IMR-90 (cell line): ENCODE measurements at regions not wholly inside any gene's neighbourhood (a gene's known extent, or its start where the extent isn't known, plus 50 kb on each side); places are given as distances from the start of the nearest gene placed in this dataset.

Source experiments
- ATAC-seq: fragments of 200-7000 bp; cut with Tn5 transposase; 2 replicates; pipeline ENCODE4 v1.9.1; 2020; ENCODE audit warnings: low read depth, mild to moderate bottlenecking, moderate library complexity
- BruUV-seq: library from RNA; stranded (reverse); fragments of 400-500 nt; replicated peaks from 2 replicates; lab custom pipeline; 2021; lab: Mats Ljungman, UMichigan
- CTCF ChIA-PET: fragments of 300-600 bp; formaldehyde crosslinking; extraction: SDS; loops from one replicate; lab custom pipeline; 2021; ENCODE audit warnings: antibody characterized with exemption; lab: Yijun Ruan, JAX
- POLR2A ChIA-PET: fragments of 300-600 bp; sonication (Branson Sonifier 250); formaldehyde crosslinking; loops from one replicate; lab custom pipeline; 2022; ENCODE audit warnings: antibody characterized with exemption; ENCODE audit not compliant: unreplicated experiment; lab: Charles Lee
- DNase-seq: peaks from one replicate; pipeline ENCODE4 v3.0.0; 2013
- H2AFZ ChIP-seq: replicated peaks from 2 replicates; pipeline ENCODE3; 2013; ENCODE audit warnings: low read length, mild to moderate bottlenecking; ENCODE audit not compliant: poor library complexity
- H2AK5ac ChIP-seq: 2 replicates; pipeline ENCODE4 v1.6.1; 2013; ENCODE audit warnings: low read depth, low read length, inconsistent platforms
- H2AK9ac ChIP-seq: replicated peaks from 2 replicates; pipeline ENCODE3; 2013; ENCODE audit warnings: mild to moderate bottlenecking, low read depth, low read length, moderate library complexity; ENCODE audit not compliant: poor library complexity
- H2BK120ac ChIP-seq: 2 replicates; pipeline ENCODE4 v1.6.1; 2013; ENCODE audit warnings: low read depth, low read length, inconsistent platforms
- H2BK15ac ChIP-seq: 3 replicates; pipeline ENCODE4 v1.6.1; 2013; ENCODE audit warnings: low read depth, low read length, inconsistent platforms
- H2BK20ac ChIP-seq: 2 replicates; pipeline ENCODE4 v1.6.1; 2013; ENCODE audit warnings: low read depth, mild to moderate bottlenecking, inconsistent platforms, low read length, moderate library complexity
- H2BK5ac ChIP-seq: 2 replicates; pipeline ENCODE4 v1.6.1; 2013; ENCODE audit warnings: mild to moderate bottlenecking, low read depth, low read length, inconsistent platforms; ENCODE audit not compliant: poor library complexity, severe bottlenecking
- H3K14ac ChIP-seq: replicated peaks from 2 replicates; pipeline ENCODE4 v1.6.1; 2013; ENCODE audit warnings: low read depth, low read length, inconsistent platforms
- H3K18ac ChIP-seq: 2 replicates; pipeline ENCODE4 v1.6.1; 2013; ENCODE audit warnings: low read depth, low read length, control low read depth
- H3K23ac ChIP-seq: 2 replicates; pipeline ENCODE4 v1.6.1; 2013; ENCODE audit warnings: low read depth, low read length, inconsistent platforms
- H3K27ac ChIP-seq: 2 replicates; pipeline ENCODE4 v1.5.1; 2013; ENCODE audit warnings: mild to moderate bottlenecking, control low read depth, low read length; ENCODE audit not compliant: insufficient read depth
- H3K27me3 ChIP-seq: 2 replicates; pipeline ENCODE4 v1.6.1; 2013; ENCODE audit warnings: low read length; ENCODE audit not compliant: control insufficient read depth, insufficient read depth
- H3K36me3 ChIP-seq: 2 replicates; pipeline ENCODE4 v1.6.1; 2013; ENCODE audit warnings: low read length, mixed read lengths; ENCODE audit not compliant: control insufficient read depth, insufficient read depth
- H3K4ac ChIP-seq: 2 replicates; pipeline ENCODE4 v1.6.1; 2013; ENCODE audit warnings: low read depth, low read length, inconsistent platforms
- H3K4me1 ChIP-seq: 2 replicates; pipeline ENCODE4 v1.6.1; 2013; ENCODE audit warnings: low read length, mixed read lengths; ENCODE audit not compliant: control insufficient read depth, insufficient read depth
- H3K4me2 ChIP-seq: 2 replicates; pipeline ENCODE4 v1.6.1; 2013; ENCODE audit warnings: low read depth, mild to moderate bottlenecking, control low read depth, low read length, moderate library complexity
- H3K4me3 ChIP-seq: 2 replicates; pipeline ENCODE4 v1.5.1; 2013; ENCODE audit warnings: low read depth, mild to moderate bottlenecking, control low read depth, low read length, moderate library complexity; ENCODE audit not compliant: insufficient read depth
- H3K56ac ChIP-seq: 2 replicates; pipeline ENCODE4 v1.6.1; 2013; ENCODE audit warnings: low read length, inconsistent platforms; ENCODE audit not compliant: insufficient read depth; ENCODE audit errors: extremely low read depth
- H3K79me1 ChIP-seq, 2 experiments: 2 replicates each; pipeline ENCODE4 v1.6.1; 2013; ENCODE audit warnings: low read length in 2 of 2, inconsistent platforms in 1 of 2, low read depth in 1 of 2
- H3K9ac ChIP-seq: 2 replicates; pipeline ENCODE4 v1.6.1; 2013; ENCODE audit warnings: low read depth, low read length, control low read depth
- H3K9me1 ChIP-seq: 2 replicates; pipeline ENCODE4 v1.6.1; 2013; ENCODE audit warnings: low read length, inconsistent platforms; ENCODE audit not compliant: insufficient read depth
- H3K9me3 ChIP-seq: 2 replicates; pipeline ENCODE4 v1.6.1; 2013; ENCODE audit warnings: low read length; ENCODE audit not compliant: control insufficient read depth, insufficient read depth
- H4K20me1 ChIP-seq: 2 replicates; pipeline ENCODE4 v1.6.1; 2013; ENCODE audit warnings: low read length, inconsistent platforms; ENCODE audit not compliant: insufficient read depth
- H4K5ac ChIP-seq: 2 replicates; pipeline ENCODE4 v1.6.1; 2013; ENCODE audit warnings: mild to moderate bottlenecking, low read depth, low read length, control low read depth
- H4K8ac ChIP-seq, 2 experiments: 2 replicates each; pipeline ENCODE4 v1.6.1; 2013; ENCODE audit warnings: low read depth in 2 of 2, low read length in 2 of 2, control low read depth in 1 of 2, inconsistent platforms in 1 of 2
- H4K91ac ChIP-seq: 2 replicates; pipeline ENCODE4 v1.6.1; 2013; ENCODE audit warnings: low read depth, low read length, inconsistent platforms; ENCODE audit not compliant: insufficient read depth
- BHLHE40 ChIP-seq: fragments of 150-350 bp; IDR thresholded peaks from 2 replicates; pipeline ENCODE4 v1.6.1; 2016; ENCODE audit warnings: mild to moderate bottlenecking, low read depth, low read length
- SMC3 ChIP-seq: fragments of 150-350 bp; IDR thresholded peaks from 2 replicates; pipeline ENCODE4 v1.6.1; 2016; ENCODE audit warnings: low read depth, mild to moderate bottlenecking, antibody characterized with exemption, low read length, moderate library complexity
- dilution Hi-C: fragments of 300-500 bp; cut with HindIII; formaldehyde crosslinking; loops from one replicate; pipeline ENCODE4 v1.14.3; 2018; ENCODE audit warnings: low sequenced_read_pairs; ENCODE audit not compliant: unreplicated experiment
- in situ Hi-C: fragments of 300-500 bp; cut with MboI; formaldehyde crosslinking; loops from 3 replicates; pipeline ENCODE4 v1.14.3; 2019; ENCODE audit warnings: low sequenced_read_pairs, inconsistent platforms, mixed read lengths
- intact Hi-C: fragments of 100-400 bp; cut with micrococcal nuclease; formaldehyde crosslinking; loops from 2 replicates; pipeline ENCODE4 v1.10.0; 2022

DNA sequence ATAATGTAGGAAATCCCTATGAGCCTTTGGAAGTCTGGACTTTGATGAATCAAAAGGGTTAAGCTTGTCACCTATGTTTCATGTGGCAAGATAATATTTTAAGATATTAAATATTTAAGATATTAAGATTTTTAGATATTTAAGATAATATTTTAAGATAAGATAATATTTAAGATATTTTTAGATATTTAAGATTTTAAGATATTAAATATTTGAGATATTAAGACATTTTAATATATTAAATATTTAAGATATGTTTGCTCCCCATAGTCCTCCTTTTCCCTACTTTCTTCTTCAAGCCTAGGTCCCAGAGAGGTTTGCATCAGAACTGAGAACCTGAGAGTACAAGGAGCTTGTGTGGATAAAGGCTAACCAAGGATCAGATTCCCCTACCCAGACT lies 478.4 kb upstream of the IGFBP7 start:
- Histone ChIP-seq H4K5ac (no peak overlapping the region), H3K56ac (no peak overlapping the region), H3K23ac (no peak overlapping the region), H4K8ac (no peak overlapping the region), H2BK20ac (no peak overlapping the region), H2AFZ (no peak overlapping the region), H2AK5ac (no peak overlapping the region), H3K9ac (no peak overlapping the region), H3K79me1 (no peaks in the 10 kb centered on the region), H3K4me3 (no peak overlapping the region), H4K20me1 (no peaks in the 10 kb centered on the region), H2BK120ac (no peak overlapping the region), H3K27ac (no peak overlapping the region), H4K91ac (no peak overlapping the region), H3K14ac (no peak overlapping the region), H3K4me2 (no peak overlapping the region), H2BK15ac (no peak overlapping the region), H2BK5ac (no peak overlapping the region), H3K9me3 (no peaks in the 10 kb centered on the region), H3K4me1 (no peaks in the 10 kb centered on the region), H3K27me3 (no peaks in the 10 kb centered on the region), H3K9me1 (no peaks in the 10 kb centered on the region), H3K4ac (no peak overlapping the region), H2AK9ac (no peak overlapping the region), H3K36me3 (no peaks in the 10 kb centered on the region), H3K18ac (no peak overlapping the region)
- intact Hi-C loops (no loop called here), dilution Hi-C loops (no loop called here), in situ Hi-C loops (no loop called here)
- POLR2A ChIA-PET = no interaction called here
- BruUV-seq = no TSS peak
- DNase-seq (no peak), ATAC-seq (no peak)
- CTCF ChIA-PET = no interaction called here
- no peak for TF ChIP-seq BHLHE40
- TF ChIP-seq SMC3 = no peak
